Stimulated activated CD4-positive, alpha-beta T cell treated with anti-CD3 and anti-CD28 coated beads, TNF-alpha, amount 100 ng/mL, for 24 hours (primary cell): ENCODE measurements at regions not wholly inside any gene's neighbourhood (a gene's known extent, or its start where the extent isn't known, plus 50 kb on each side); places are given as distances from the start of the nearest gene placed in this dataset.

Experiments
- DNase-seq, 3 experiments: peaks; one replicate each; pipeline ENCODE4 v3.0.0-alpha.2; 2020; ENCODE audit warnings: low read depth in 3 of 3

DNA sequence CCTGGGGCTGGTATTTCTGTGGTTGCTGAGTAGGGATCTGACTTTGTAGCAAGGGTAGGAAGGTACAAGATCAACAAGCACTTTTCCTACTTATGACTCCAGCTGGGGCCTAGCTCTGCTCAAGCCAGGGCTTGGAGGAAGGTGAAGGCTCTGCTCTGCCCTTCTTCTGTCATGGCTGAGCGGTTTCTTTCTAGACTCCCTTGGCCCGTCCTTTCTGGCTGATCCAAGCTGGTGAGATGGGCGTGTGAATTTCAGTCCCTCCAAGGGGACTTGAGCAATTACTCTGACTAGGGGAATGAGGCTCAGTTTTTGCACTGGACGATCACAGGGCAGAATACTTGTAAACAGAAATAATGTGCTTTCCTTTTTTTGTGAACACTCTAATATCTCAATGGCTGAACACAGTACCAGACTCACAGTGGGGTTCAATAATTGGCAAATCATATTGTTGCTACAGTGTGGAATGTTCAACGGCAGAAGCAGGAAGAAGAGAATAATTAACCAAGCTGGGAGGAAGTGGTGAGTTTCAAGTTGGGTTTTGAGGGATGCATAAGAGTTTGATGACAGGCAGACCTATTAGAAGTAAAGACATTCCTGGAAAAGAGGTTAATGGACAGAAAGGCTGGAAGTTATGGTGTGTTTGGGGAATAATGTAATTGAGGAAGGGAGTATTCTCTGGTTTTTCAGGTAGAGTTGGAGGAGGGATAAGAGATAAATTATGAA lies 507.6 kb downstream of the MIAT start:
- DNase-seq: no peak

GRCh38 chr22:27168681-27169080 lies 511.3 kb downstream of the MIAT start:
- DNase-seq: no peak

DNA sequence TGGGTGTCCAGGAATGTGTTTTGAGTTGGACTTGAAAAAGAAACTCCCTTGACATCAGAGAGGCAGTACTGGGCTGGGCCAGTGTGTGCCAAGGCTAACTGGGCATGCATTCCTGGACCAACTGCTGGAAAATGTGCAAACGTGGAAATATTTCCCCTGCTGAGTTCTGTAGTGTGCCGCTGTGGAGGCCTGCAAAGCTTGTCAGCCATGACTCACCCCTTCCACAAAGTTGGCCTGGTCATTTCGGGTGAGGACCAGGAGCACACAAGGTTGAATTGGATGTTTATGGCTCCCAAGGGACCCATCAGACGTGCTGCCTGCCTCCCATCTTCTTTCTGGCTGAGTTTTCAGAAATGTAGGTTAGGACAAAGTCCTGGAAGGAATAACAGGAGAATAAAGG lies 513.1 kb downstream of the MIAT start:
- DNase-seq: no peak

GRCh38 chr22:27171212-27171611 lies 513.8 kb downstream of the MIAT start:
- no peak for DNase-seq

DNA sequence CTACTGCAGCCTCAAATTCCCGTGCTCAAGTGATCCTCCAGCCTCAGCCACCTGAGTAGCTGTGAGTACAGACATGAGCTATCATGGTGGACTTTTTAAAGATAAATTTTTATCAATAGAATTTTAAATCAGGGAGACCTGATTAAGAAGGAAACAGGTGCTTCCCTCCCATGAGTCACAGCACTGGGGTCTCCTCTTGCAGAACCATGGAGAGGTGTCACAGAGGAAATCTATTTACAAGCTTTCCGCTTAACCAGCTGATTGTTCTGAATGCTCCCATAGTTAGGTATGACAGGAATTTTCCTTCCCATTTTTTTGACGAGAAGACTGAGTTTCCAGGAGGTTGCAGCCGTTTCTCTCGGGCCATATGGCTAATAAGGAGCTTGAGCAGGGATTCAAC lies 516.1 kb downstream of the MIAT start:
- DNase-seq: no peak

GRCh38 chr22:27175021-27175838 lies 517.8 kb downstream of the MIAT start:
- no peak for DNase-seq

GRCh38 chr22:27175974-27176373 lies 518.6 kb downstream of the MIAT start:
- no peak for DNase-seq

- no peak for DNase-seq
Measured at GRCh38 chr22:27179161-27179560, 521.8 kb downstream of the MIAT start.

GRCh38 chr22:27181537-27181936 lies 524.1 kb downstream of the MIAT start:
- no peak for DNase-seq

DNA sequence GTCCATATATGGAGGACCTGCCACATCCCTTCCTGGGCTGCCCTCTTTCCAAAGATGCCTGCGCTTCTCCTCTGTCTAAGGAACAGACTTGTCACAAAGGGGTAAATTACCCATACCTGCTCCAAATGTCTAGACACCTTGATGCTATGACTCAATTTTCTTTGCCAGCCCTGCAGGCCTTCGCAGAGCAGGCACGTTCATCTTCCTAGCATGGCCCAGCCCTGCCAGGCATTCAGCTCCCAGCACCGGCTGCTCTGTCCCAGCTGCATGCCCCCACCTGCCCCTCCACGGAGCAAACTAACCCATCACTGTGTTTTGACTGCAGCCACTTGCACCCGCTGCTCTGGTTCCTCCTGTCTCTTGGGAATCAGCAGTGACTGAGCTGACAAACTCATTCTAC lies 526.1 kb downstream of the MIAT start:
- DNase-seq: no peak

GRCh38 chr22:27185099-27185709 lies 527.8 kb downstream of the MIAT start:
- no peak for DNase-seq

DNA sequence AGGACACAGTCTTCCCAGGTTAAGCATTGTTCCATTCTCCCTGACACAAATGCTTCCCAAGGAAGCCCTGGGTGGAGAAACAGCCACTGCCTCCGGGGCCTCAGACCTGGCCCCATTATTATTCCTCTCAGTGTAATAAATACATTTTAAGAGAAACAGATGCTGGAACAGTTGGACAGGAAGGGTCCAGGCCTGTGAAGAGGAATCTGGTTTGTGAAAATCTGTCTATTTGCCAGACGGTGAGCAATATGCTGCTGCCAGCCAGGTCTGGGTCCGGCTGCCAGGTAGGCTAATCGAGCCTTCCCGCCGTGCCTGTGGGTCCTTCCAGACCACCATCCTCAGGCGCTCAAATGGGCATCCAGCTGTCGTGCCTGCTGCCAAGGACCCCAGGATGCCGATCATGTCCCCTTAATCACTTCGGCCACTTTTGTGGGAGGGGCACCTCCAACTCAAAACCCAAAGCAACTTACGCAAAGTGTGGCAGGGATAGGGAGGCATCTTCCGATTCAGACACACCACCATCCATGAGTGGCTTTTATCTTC lies 528.4 kb downstream of the MIAT start:
- DNase-seq: no peak

DNA sequence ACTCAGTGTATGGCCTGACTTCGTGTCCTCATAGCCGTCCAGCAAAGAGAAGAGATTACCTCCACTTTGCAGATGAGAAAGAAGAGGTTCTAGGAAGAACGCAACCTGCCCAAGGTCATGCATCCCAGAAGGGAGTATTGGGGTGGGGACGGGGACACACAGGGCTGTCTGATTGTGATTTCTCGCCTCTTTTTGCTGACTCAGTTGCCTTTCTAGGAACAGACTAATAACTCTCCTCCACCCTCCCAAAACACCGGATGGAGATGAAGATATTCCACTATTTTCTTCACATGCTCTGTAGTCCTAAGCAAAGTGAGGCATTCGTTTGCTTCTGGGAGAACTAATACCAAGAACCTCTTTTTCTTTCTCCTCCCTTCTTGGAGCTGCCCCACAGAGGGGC lies 529.3 kb downstream of the MIAT start:
- DNase-seq: no peak

DNA sequence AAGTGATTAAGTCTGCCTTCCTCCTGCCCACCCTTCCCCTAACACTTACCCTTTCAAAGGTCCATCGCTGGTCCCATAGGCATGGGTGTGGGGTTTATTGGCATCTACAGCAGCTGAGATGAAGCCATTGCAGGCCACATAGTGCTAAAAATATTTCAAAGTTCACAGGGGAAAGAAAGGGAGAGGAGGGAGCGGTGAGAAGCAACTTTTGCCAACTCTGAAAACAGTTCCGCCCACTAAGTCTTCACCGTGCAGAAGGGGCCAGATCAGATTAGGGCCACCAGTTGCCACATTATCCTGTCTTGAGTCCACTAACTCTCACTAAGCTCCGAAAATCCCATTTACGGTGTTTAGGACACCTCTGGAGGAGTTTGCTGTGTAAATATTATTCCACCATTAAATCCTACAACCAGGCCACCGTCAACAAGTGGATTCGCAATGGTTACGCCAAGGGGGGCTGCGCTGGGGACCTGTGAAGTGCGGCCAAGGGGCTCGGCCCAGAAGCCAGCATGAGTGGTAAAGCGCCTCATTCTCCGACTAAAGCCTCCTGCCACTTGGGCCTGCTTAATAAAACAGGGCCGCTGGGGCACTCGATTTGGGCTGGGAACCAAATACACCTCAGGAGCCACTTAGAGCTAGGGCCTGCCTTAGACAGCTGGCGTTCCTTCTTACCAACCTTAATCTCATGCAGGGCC lies 534.9 kb downstream of the MIAT start:
- no peak for DNase-seq

GRCh38 chr22:27193215-27193614 lies 535.8 kb downstream of the MIAT start:
- DNase-seq: no peak

DNA sequence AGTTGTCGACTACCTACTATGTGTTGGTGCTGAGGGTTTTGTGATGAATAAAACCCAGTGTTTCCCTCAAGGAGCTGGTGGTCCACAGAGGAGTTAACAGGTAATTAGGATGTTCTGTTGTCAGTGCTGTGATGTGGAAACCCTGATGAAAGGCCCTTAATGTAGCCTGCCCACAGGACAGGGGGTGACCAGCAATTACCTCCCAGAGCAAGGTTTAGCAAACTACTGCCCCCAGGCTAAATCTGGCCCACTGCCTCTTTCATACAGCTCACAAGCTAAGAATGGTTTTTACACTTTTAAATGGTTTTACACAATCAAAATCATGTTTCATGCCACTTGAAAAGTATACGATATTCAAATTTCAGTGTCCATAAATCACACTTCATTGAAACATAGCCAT lies 536.2 kb downstream of the MIAT start:
- no peak for DNase-seq

DNA sequence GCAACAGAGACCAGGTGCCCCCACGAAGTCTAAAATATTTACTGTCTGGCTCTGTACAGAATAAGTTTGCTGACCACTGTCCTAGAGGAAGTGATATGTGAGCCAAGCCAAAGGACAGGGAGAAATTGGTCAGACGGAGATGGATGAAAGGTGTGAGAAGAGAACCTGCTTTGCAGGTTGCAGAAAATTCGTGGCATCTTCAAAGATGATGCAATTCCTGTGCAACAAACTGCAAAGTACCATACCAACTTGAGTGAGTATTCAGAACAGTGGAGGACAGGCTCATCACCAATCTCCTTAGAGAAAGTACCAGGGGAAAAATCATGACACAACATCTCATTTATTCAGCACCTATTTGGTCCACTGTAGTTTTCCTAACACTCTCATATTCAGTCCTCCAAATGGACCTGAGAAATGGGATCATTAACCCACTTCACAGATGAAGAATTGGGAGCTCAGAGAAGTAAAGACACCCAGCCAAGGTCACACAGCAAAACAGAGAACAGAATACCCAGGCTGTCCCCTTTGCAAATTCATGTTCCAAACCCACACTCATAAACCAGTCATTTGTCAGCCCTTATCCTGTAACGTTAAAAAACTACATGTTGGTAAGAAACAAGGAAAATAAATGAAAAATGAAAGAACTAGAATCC lies 536.8 kb downstream of the MIAT start:
- DNase-seq: no peak

DNA sequence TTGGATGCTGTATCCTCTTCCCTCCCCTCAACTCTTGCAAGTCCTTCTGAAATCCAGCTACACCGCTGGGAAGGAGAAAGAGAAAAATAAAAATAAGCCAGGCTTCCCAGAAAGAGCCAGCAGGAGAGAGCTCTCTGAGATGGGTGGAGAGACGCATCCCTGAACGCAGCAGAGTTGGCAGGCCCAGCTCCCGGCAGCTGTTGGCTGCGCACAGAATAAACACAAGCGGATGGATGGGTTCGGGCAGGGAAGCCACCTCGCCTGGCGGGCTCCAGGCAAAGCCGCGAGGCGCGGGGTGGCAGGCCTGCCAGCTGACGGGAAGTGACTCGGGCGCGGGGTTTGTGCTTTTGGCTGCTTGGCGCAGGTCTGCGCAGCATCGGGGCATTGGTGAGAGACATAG lies 537.7 kb downstream of the MIAT start:
- DNase-seq: no peak

GRCh38 chr22:27195494-27195893 lies 538.1 kb downstream of the MIAT start:
- no peak for DNase-seq

DNA sequence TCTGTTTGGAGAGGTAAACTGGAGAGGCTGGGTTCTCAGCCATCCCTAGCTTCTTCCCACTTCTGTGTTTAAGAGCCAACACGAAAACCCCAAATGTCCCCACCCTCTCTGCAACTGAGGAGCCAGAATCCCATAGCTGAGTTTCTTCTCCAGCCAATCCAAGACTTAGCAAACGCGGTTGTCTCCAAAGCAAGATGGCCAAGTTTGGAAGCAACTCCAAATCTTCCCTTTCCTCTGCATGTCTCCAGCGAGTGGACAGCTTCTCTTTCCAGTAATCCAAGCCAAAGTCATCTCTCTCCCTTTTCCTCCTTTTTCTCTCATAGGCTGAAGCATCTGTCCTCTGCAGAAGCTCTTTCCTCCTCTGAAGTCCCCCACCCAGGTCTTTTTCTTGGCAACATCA lies 539.2 kb downstream of the MIAT start:
- DNase-seq: no peak

DNA sequence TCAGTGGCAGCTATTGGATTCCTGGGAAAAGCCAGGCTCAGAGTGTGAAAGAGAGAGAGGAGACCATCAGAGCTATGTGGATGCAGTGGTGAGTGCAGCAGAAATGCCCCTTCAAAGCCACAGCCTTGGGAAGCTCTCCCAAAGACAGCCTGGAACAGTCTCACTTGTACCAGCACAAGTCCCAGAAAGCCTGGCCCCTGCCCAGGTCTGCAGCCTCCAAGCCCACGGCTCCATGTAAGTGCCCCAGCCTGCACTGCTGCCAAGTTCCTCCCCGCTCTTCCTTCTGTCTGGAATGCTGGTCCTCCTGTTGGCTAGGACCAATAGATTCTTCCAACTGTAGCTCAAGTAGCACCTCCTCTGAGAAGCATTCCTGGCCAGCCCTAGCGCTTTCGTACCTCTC lies 539.7 kb downstream of the MIAT start:
- DNase-seq: no peak

DNA sequence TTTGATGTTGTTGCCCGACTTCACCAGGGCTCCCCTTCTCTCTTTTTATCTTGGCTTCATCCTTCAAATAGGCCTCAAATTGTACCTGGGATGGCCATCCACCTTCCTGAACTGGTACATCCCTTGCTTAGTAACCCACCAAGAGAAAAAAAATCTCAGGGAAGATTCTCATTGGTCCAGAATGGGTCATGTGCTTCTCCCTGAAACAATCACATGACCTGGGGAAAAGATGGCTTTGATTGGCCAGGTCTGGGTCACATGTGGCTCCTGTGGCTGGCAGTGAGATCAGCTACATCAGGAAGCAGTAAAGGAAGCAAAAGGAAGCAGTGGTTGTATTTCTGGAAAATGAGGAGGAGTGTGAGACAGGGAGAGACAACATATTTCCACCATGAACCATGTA lies 540.2 kb downstream of the MIAT start:
- DNase-seq: no peak
